Nephron progenitor cell (in vitro differentiated cells): ENCODE measurements at regions not wholly inside any gene's neighbourhood (a gene's known extent, or its start where the extent isn't known, plus 50 kb on each side); places are given as distances from the start of the nearest gene placed in this dataset.
A peak's percentile ranks its signal among the peaks of the same experiment; 100 is the strongest.

Source experiments
- DNase-seq: peaks from one replicate; pipeline ENCODE4 v3.0.0; 2021
- H3K27ac Mint-ChIP-seq: 2 replicates; pipeline ENCODE4 v1.8.0; 2021; ENCODE audit warnings: mild to moderate bottlenecking, moderate library complexity, mixed read lengths
- H3K27me3 Mint-ChIP-seq: 2 replicates; pipeline ENCODE4 v1.8.0; 2021; ENCODE audit warnings: mild to moderate bottlenecking, low read depth, mixed read lengths; ENCODE audit not compliant: poor library complexity
- H3K36me3 Mint-ChIP-seq: 2 replicates; pipeline ENCODE4 v1.8.0; 2021; ENCODE audit warnings: low read depth, mixed read lengths
- H3K4me1 Mint-ChIP-seq: 2 replicates; pipeline ENCODE4 v1.8.0; 2021; ENCODE audit warnings: mixed read lengths
- H3K4me3 Mint-ChIP-seq: 2 replicates; pipeline ENCODE4 v1.8.0; 2021; ENCODE audit warnings: mild to moderate bottlenecking, moderate library complexity, mixed read lengths
- H3K9me3 Mint-ChIP-seq: 2 replicates; pipeline ENCODE4 v1.8.0; 2021; ENCODE audit warnings: mild to moderate bottlenecking, moderate library complexity, mixed read lengths
- TF ChIP-seq, protein P1 (sequence below): fragments of 200-600 bp; sonication (generic); IDR thresholded peaks from 2 replicates; pipeline ENCODE4 v1.5.0; 2021; ENCODE audit warnings: antibody characterized with exemption

GRCh38 chr7:155198901-155199845, 98.5 kb upstream of the INSIG1 start:
- H3K9me3 Mint-ChIP-seq = peaks cover 23% of the 10 kb centered on the region
- no peak overlapping the region for H3K4me3 Mint-ChIP-seq
- TF ChIP-seq, protein P1, sequence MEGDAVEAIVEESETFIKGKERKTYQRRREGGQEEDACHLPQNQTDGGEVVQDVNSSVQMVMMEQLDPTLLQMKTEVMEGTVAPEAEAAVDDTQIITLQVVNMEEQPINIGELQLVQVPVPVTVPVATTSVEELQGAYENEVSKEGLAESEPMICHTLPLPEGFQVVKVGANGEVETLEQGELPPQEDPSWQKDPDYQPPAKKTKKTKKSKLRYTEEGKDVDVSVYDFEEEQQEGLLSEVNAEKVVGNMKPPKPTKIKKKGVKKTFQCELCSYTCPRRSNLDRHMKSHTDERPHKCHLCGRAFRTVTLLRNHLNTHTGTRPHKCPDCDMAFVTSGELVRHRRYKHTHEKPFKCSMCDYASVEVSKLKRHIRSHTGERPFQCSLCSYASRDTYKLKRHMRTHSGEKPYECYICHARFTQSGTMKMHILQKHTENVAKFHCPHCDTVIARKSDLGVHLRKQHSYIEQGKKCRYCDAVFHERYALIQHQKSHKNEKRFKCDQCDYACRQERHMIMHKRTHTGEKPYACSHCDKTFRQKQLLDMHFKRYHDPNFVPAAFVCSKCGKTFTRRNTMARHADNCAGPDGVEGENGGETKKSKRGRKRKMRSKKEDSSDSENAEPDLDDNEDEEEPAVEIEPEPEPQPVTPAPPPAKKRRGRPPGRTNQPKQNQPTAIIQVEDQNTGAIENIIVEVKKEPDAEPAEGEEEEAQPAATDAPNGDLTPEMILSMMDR = no peak

DNA sequence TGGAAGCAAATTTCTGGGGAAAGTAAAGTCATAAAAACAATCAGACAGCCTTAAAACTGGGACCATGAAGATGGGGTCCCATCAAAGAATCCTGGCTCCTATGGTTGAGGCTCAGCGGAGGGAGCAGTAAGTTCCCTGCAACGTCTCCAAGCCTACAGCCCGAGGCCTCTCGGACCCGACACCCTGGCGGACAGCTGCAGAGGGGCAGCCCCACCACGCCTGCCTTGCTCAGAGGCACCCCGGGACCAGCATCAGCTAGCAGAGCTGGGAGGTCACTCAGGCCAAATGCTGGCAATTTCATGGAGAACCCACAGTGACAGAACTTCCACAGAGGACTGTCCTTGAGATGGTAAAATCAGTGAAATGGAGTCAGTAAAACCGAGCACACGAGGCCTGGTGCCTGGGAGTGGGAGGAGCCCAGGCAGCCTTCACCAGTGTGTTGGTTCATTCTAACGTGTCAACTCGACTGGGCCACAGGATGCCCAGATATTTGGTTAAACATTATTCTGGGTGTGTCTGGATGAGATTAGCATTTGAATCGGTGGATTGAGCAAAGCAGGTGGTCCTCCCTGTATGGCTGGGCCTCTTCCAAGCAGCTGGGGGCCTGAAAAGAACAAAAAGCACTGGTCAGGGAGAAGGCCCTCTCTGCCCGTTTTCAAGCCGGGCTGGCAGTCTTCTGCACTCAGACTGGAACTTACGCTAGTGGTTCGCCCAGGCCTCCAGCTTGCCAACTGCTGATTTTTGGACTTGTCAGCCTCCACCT, 96.2 kb upstream of the INSIG1 start:
- Mint-ChIP-seq H3K4me3 (no peak overlapping the region), H3K36me3 (no peaks in the 10 kb centered on the region), H3K9me3 (peaks cover 10% of the 10 kb centered on the region), H3K27ac (no peak overlapping the region), H3K4me1 (peaks cover 35% of the 10 kb centered on the region), H3K27me3 (peaks cover 3% of the 10 kb centered on the region)
- TF ChIP-seq, protein P1 = no peak
- no peak for DNase-seq

More at GRCh38 chr7:155198901-155199845, 98.5 kb upstream of the INSIG1 start:
- Mint-ChIP-seq H3K4me1 (peaks cover 21% of the 10 kb centered on the region), H3K27ac (no peak overlapping the region), H3K27me3 (peaks cover 6% of the 10 kb centered on the region), H3K36me3 (peaks cover 4% of the 10 kb centered on the region)
- no peak for DNase-seq

DNA sequence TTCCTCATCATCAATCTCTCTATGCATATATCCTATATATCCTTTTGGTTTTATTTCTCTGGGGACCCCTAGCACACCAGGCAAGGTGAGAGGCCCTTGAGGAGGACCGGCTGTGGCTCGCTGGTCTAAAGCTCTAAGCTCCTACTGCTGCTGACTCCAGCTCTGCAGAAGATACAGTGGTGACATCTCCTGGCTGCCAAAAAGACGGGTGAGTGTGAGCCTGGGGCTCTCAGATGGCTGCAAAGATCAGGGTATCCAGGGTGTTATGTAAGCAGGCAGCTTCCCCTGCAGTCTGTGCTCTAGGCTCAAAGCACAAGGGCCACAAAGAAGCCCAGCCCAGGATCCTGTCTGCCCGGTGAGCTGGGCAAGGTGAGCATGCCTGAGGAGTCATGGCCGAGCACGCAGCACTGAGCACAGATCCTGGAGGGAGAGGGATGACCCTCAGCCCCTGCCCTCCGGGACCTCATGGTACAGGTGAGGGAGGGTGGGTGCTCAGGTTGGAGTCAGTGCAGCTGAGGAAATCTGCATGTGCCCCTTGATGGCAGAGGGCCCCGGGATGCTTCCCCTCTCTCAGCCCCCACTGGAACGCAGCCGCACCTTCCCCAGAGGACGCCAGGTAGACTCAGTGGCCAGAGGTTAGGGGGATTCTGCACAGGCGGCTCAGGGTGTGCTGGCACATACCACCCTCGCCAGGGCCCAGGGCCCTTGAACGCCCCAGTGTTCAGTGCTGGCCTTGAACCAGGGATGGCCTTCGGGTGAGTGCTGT, 95.4 kb upstream of the INSIG1 start:
- no peaks in the 10 kb centered on the region for H3K36me3 Mint-ChIP-seq
- H3K27ac Mint-ChIP-seq = peak overlapping the region; percentile 44
- peaks cover 3% of the 10 kb centered on the region for H3K27me3 Mint-ChIP-seq

DNA sequence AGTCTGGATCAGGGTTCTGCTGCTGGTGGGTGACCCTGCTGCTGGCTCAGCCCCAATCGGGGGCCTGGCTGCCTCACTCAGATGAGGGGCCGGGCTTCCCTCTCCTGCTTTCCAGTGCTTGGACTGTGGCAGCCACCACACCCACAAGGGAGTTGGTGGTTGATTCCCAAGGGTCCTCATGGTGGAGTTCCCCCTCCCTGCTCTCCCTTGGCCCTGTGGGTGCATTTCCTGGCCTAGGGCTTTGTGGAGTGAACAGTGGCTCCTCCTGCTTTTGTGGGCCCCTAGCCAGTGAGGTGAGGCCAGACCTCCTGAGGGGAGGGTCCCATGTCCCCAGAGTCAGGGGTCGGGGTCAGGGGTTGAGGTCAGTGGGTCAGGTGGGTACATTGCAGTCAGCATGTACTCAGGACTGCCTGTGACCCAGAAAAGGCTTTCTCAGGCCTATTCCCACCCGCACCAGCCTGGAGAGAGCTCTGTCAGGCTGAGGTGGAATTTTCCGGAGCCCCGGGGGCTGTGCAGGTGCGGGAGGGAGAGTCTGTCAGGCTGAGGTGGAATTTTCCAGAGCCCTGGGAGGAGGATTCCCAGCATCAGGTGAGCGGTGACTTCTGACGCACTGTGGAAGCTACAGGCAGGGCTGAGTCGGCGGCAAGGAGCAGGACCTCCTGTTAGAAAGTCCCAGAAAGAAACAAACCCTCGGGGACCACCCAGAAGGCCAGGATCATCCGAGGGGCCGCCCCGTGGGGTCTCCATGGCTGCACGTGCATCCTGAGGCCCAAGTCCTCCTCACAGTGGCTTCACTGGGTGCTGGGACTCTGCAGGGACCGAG, 94.4 kb upstream of the INSIG1 start:
- peaks cover 45% of the 10 kb centered on the region for H3K4me1 Mint-ChIP-seq
- H3K27me3 Mint-ChIP-seq = peaks cover 3% of the 10 kb centered on the region
- H3K4me3 Mint-ChIP-seq = no peak overlapping the region
- no peaks in the 10 kb centered on the region for H3K36me3 Mint-ChIP-seq
- H3K9me3 Mint-ChIP-seq = peaks cover 4% of the 10 kb centered on the region
- DNase-seq = no peak
- no peak overlapping the region for H3K27ac Mint-ChIP-seq
- TF ChIP-seq, protein P1 = no peak

More for the DNA sequence above, 95.4 kb upstream of the INSIG1 start:
- Mint-ChIP-seq H3K4me3 (no peak overlapping the region), H3K9me3 (peaks cover 3% of the 10 kb centered on the region), H3K4me1 (peaks cover 42% of the 10 kb centered on the region)
- no peak for DNase-seq
- TF ChIP-seq, protein P1 = no peak
